HepG2 (cell line): ENCODE measurements at regions not wholly inside any gene's neighbourhood (a gene's known extent, or its start where the extent isn't known, plus 50 kb on each side); places are given as distances from the start of the nearest gene placed in this dataset.
A peak's percentile ranks its signal among the peaks of the same experiment; 100 is the strongest.

ENCODE experiments used
- ATAC-seq: fragments of 200-7000 bp; cut with Tn5 transposase; 3 replicates; pipeline ENCODE4 v1.9.1; 2020; ENCODE audit warnings: mild to moderate bottlenecking, moderate library complexity
- BruUV-seq: library from RNA; stranded (reverse); fragments of 400-500 nt; replicated peaks from 2 replicates; lab custom pipeline; 2021; lab: Mats Ljungman, UMichigan
- CTCF ChIA-PET: fragments of 300-600 bp; formaldehyde crosslinking; extraction: SDS; loops from one replicate; lab custom pipeline; 2021; ENCODE audit warnings: low total read pairs, inconsistent platforms, low intra/inter-chr PET ratio; lab: Yijun Ruan, JAX
- POLR2A ChIA-PET: fragments of 350-600 bp; sonication (Branson Sonifier 250); formaldehyde crosslinking; loops from one replicate; lab custom pipeline; 2020; ENCODE audit warnings: antibody characterized with exemption, inconsistent platforms; lab: Yijun Ruan, JAX
- DNase-seq: peaks from one replicate; pipeline ENCODE4 v3.0.0-alpha.2; 2015; ENCODE audit warnings: low spot score
- FAIRE-seq: peaks from 3 replicates; lab custom pipeline; 2011; peaks lifted over from hg19 to GRCh38; lab: Jason Lieb, UNC
- H2AFZ ChIP-seq: one replicate; pipeline ENCODE4 v1.6.1; 2011; ENCODE audit warnings: low read length, inconsistent platforms
- H3K27ac ChIP-seq: fragments of 300-600 bp; 3 replicates; pipeline ENCODE4 v1.8.0; 2011; ENCODE audit warnings: mixed run types, mild to moderate bottlenecking, mixed read lengths, low read length, inconsistent platforms; ENCODE audit not compliant: insufficient read depth; ENCODE audit errors: extremely low read length
- H3K27me3 ChIP-seq, 2 experiments: fragments of 200-600 bp in 1 of 2; 2 replicates in 1 of 2; 3 replicates in 1 of 2; pipeline versions ENCODE4 v1.6.0 to v1.8.0; 2011; ENCODE audit warnings: low read length in 2 of 2, mild to moderate bottlenecking in 2 of 2, moderate library complexity in 2 of 2, inconsistent platforms in 1 of 2; ENCODE audit not compliant: insufficient read depth in 2 of 2, control insufficient read depth in 1 of 2
- H3K36me3 ChIP-seq, 2 experiments: fragments of 200-600 bp in 1 of 2; replicated peaks in 1 of 2; 2 replicates in 1 of 2; 3 replicates in 1 of 2; pipeline versions ENCODE4 v1.5.1 to v1.8.0; 2011; ENCODE audit warnings: low read length in 2 of 2, inconsistent platforms in 1 of 2; ENCODE audit not compliant: insufficient read depth in 2 of 2, control insufficient read depth in 1 of 2
- H3K4me1 ChIP-seq: 2 replicates; pipeline ENCODE4 v1.5.1; 2012; ENCODE audit warnings: low read length, inconsistent platforms; ENCODE audit not compliant: insufficient read depth
- H3K4me2 ChIP-seq: 2 replicates; pipeline ENCODE4 v1.6.0; 2011; ENCODE audit warnings: low read depth, low read length, inconsistent platforms
- H3K4me3 ChIP-seq, 3 experiments: fragments of 200-600 bp in 1 of 3; sonication (generic), shearing (Covaris generic) in 1 of 3; replicated peaks in 1 of 3; 2 replicates each; pipeline ENCODE4 v1.5.1; 2011 to 2016; ENCODE audit warnings: low read length in 3 of 3, inconsistent platforms in 2 of 3, low read depth in 2 of 3, mild to moderate bottlenecking in 2 of 3, control low read depth in 1 of 3, mixed read lengths in 1 of 3; ENCODE audit not compliant: insufficient read depth in 1 of 3
- H3K79me2 ChIP-seq: one replicate; pipeline ENCODE4 v1.6.1; 2011; ENCODE audit warnings: low read length, inconsistent platforms; ENCODE audit not compliant: insufficient read depth
- H3K9ac ChIP-seq: 2 replicates; pipeline ENCODE4 v1.6.0; 2011; ENCODE audit warnings: mild to moderate bottlenecking, low read depth, low read length, inconsistent platforms; ENCODE audit not compliant: insufficient read depth
- H3K9me3 ChIP-seq: 2 replicates; pipeline ENCODE4 v1.5.1; 2012; ENCODE audit warnings: mild to moderate bottlenecking, low read length
- H4K20me1 ChIP-seq: 2 replicates; pipeline ENCODE4 v1.6.0; 2011; ENCODE audit warnings: inconsistent platforms, mild to moderate bottlenecking, low read length, moderate library complexity; ENCODE audit not compliant: insufficient read depth
- GFI1 ChIP-seq: sonication (generic); formaldehyde crosslinking; IDR thresholded peaks from 2 replicates; pipeline ENCODE4 v1.5.0; 2020; ENCODE audit warnings: missing genetic modification reagents, mild to moderate bottlenecking, borderline replicate concordance
- MED8 ChIP-seq: sonication (generic); formaldehyde crosslinking; IDR thresholded peaks from 2 replicates; pipeline ENCODE4 v1.8.1; 2023; ENCODE audit warnings: mild to moderate bottlenecking, missing genetic modification reagents; ENCODE audit not compliant: insufficient replicate concordance
- MLXIP ChIP-seq: sonication (generic); formaldehyde crosslinking; IDR thresholded peaks from 2 replicates; pipeline ENCODE4 v1.9.0; 2021; ENCODE audit warnings: missing genetic modification reagents, borderline replicate concordance
- PBX2 ChIP-seq: IDR thresholded peaks from 2 replicates; pipeline ENCODE4 v1.6.1; 2016; ENCODE audit warnings: control low read depth
- THAP8 ChIP-seq: sonication (generic); formaldehyde crosslinking; IDR thresholded peaks from 2 replicates; pipeline ENCODE4 v1.5.1; 2020; ENCODE audit warnings: missing genetic modification reagents, mild to moderate bottlenecking, borderline replicate concordance
- ZBTB25 ChIP-seq: IDR thresholded peaks from 2 replicates; pipeline ENCODE4 v1.6.1; 2018; ENCODE audit warnings: missing genetic modification reagents
- ZNF232 ChIP-seq: sonication (generic); formaldehyde crosslinking; IDR thresholded peaks from 2 replicates; pipeline ENCODE4 v1.4.0; 2020; ENCODE audit warnings: missing genetic modification reagents, borderline replicate concordance
- ZNF382 ChIP-seq: sonication (generic); formaldehyde crosslinking; IDR thresholded peaks from 2 replicates; pipeline ENCODE4 v1.5.0; 2020; ENCODE audit warnings: missing genetic modification reagents, mild to moderate bottlenecking, borderline replicate concordance
- ZNF652 ChIP-seq: IDR thresholded peaks from 2 replicates; pipeline ENCODE4 v1.6.1; 2016; ENCODE audit warnings: low read depth, borderline replicate concordance
- ZNF7 ChIP-seq: IDR thresholded peaks from 2 replicates; pipeline ENCODE4 v1.6.1; 2016; ENCODE audit warnings: missing biosample characterization, missing genetic modification reagents
- WGBS: methylation state at CpG from one replicate; pipeline ENCODE4 v1.1.6; 2017; ENCODE audit warnings: low lambda C conversion rate; 5-methylcytosine and 5-hydroxymethylcytosine counted together
- in situ Hi-C: cut with HindIII; loops from 2 replicates; pipeline ENCODE4 v1.10.0; 2017; ENCODE audit warnings: low pct_unique_long_range_greater_than_20kb; ENCODE audit not compliant: extremely low pct_ligation_motif_present
- intact Hi-C: fragments of 100-400 bp; cut with micrococcal nuclease; formaldehyde crosslinking; loops from one replicate; pipeline ENCODE4 v1.10.0; 2022; ENCODE audit not compliant: unreplicated experiment

- CTCF ChIA-PET: no interaction called here
- Histone ChIP-seq H3K4me3 (no peak overlapping the region), H3K27ac (no peak overlapping the region), H3K79me2 (no peaks in the 10 kb centered on the region), H3K4me2 (no peak overlapping the region), H3K36me3 (no peaks in the 10 kb centered on the region), H4K20me1 (no peaks in the 10 kb centered on the region), H2AFZ (no peak overlapping the region), H3K27me3 (no peaks in the 10 kb centered on the region; a peak in 1 of 5 replicates), H3K4me1 (peaks cover 12% of the 10 kb centered on the region), H3K9ac (no peak overlapping the region), H3K9me3 (no peaks in the 10 kb centered on the region)
- in situ Hi-C loops: no loop called here
- DNase-seq (peak; percentile 8), FAIRE-seq (no peak), ATAC-seq (peak; percentile 91)
- WGBS: 14% methylated on average over 4 of the region's 4 CpGs
- TF ChIP-seq MED8 (CRISPR knock-in tag): no peak
- 0 out of 2 replicates have a peak, but pooled peaks have one; percentile 14 for TF ChIP-seq ZNF7
- TF ChIP-seq PBX2 (CRISPR knock-in tag): no peak
- TF ChIP-seq MLXIP (CRISPR knock-in tag): no peak
- TF ChIP-seq ZBTB25 (CRISPR knock-in tag): no peak
- no peak for TF ChIP-seq THAP8 (CRISPR knock-in tag)
- TF ChIP-seq ZNF232 (CRISPR knock-in tag): peak; percentile 96; the same call in 1 of the 2 replicates
- TF ChIP-seq GFI1 (CRISPR knock-in tag): no peak
- no peak for TF ChIP-seq ZNF382 (CRISPR knock-in tag)
- TF ChIP-seq ZNF652 (CRISPR knock-in tag): peak; percentile 80
- BruUV-seq: no TSS peak
- intact Hi-C loops: no loop called here
- POLR2A ChIA-PET: no interaction called here
Observed at GRCh38 chr13:95354680-95355487, 53.6 kb upstream of the ABCC4 start.
